Nephron (organoid): ENCODE measurements at regions not wholly inside any gene's neighbourhood (a gene's known extent, or its start where the extent isn't known, plus 50 kb on each side); places are given as distances from the start of the nearest gene placed in this dataset.

Experiments used
- H3K27ac Mint-ChIP-seq, 3 experiments: 2 replicates each; pipeline ENCODE4 v1.8.0; 2020; ENCODE audit warnings: mixed read lengths in 3 of 3, mild to moderate bottlenecking in 2 of 3, moderate library complexity in 1 of 3
- H3K27me3 Mint-ChIP-seq: 2 replicates; pipeline ENCODE4 v1.8.0; 2021; ENCODE audit warnings: low read depth, mild to moderate bottlenecking, moderate library complexity, mixed read lengths
- H3K36me3 Mint-ChIP-seq: 2 replicates; pipeline ENCODE4 v1.8.0; 2020; ENCODE audit warnings: low read depth, mixed read lengths
- H3K4me1 Mint-ChIP-seq: 2 replicates; pipeline ENCODE4 v1.8.0; 2020; ENCODE audit warnings: mixed read lengths
- H3K4me3 Mint-ChIP-seq, 3 experiments: 2 replicates each; pipeline ENCODE4 v1.8.0; 2020; ENCODE audit warnings: mild to moderate bottlenecking in 3 of 3, mixed read lengths in 3 of 3, moderate library complexity in 2 of 3
- H3K9me3 Mint-ChIP-seq: 2 replicates; pipeline ENCODE4 v1.8.0; 2020; ENCODE audit warnings: mixed read lengths
- CTCF ChIP-seq, 3 experiments: fragments of 200-600 bp; sonication (generic); IDR thresholded peaks; one replicate each; pipeline ENCODE4 v1.5.0; 2021; ENCODE audit warnings: antibody characterized with exemption in 3 of 3; ENCODE audit not compliant: unreplicated experiment in 3 of 3

GRCh38 chr5:2686321-2687124 lies 65.0 kb downstream of the IRX2 start:
- Mint-ChIP-seq H3K36me3 (no peaks in the 10 kb centered on the region), H3K4me1 (no peaks in the 10 kb centered on the region), H3K4me3 (no peak overlapping the region), H3K27ac (no peak overlapping the region), H3K27me3 (peaks cover 50% of the 10 kb centered on the region), H3K9me3 (peaks cover 12% of the 10 kb centered on the region)
- TF ChIP-seq CTCF (IDR thresholded peaks at IDR 0.05; ENCODE audit: unreplicated experiment in 3 of 3) = no peak

DNA sequence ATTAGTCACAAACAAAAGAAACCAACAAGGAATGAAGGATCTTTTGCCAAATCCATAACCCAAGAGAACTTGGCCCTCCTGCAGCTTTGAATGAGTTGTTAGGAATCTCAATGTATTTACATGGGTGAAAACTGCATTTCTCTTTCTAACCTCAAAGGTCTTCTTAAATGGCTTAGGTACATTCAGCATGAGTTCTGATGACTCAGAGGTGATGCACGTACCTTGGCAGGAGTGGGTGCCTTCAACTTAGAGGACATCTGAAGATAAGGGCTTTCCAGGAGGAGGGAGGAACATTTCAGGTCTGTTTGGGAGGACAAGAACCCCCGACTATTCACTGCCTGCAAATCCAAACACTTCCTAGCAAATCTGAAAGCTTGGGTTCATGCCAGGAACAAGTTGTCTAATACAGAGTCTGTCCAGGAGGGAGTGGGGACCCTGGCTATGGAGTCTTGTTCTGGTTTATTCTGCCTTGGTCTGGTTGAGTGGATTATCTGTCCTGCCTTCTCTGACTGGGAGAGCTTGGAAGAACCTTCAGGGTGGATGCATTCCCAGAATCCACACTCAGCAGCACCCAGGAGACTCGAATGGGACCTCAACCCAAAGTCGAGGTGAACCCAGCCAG lies 65.7 kb downstream of the IRX2 start:
- Mint-ChIP-seq H3K27ac (no peak overlapping the region), H3K27me3 (peaks cover 57% of the 10 kb centered on the region), H3K9me3 (peaks cover 9% of the 10 kb centered on the region), H3K4me3 (no peak overlapping the region), H3K36me3 (no peaks in the 10 kb centered on the region), H3K4me1 (no peaks in the 10 kb centered on the region)
- TF ChIP-seq CTCF (IDR thresholded peaks at IDR 0.05; ENCODE audit: unreplicated experiment in 3 of 3) = no peak

- Mint-ChIP-seq H3K9me3 (peaks cover 2% of the 10 kb centered on the region), H3K27me3 (peaks cover 57% of the 10 kb centered on the region), H3K4me3 (no peak overlapping the region), H3K4me1 (no peaks in the 10 kb centered on the region), H3K36me3 (no peaks in the 10 kb centered on the region), H3K27ac (no peak overlapping the region)
- TF ChIP-seq CTCF (IDR thresholded peaks at IDR 0.05; ENCODE audit: unreplicated experiment in 3 of 3) = no peak
Observed at GRCh38 chr5:2684606-2685005, 66.9 kb downstream of the IRX2 start.

DNA sequence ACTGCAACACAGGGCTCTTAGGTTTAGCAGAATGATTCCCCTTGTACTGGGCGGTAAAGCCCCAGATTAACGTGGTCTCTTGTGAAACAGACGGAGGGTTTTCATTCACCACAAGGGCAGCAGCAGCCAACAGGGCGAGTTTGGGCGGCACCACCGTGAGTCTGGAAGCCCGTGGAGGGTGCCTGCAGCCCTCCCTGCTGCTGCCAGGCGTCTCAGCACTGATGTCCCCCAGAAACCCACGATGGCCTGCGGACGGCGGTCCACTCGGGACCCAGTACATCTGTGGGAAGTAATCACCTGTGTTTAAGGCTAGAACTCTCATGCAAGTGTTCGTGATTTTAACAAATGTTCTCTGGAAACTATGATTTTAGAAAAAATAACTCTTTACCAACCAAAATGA lies 67.8 kb downstream of the IRX2 start:
- Mint-ChIP-seq H3K27me3 (peaks cover 54% of the 10 kb centered on the region), H3K4me1 (no peaks in the 10 kb centered on the region), H3K9me3 (no peaks in the 10 kb centered on the region), H3K4me3 (no peak overlapping the region), H3K36me3 (no peaks in the 10 kb centered on the region), H3K27ac (no peak overlapping the region)
- TF ChIP-seq CTCF (IDR thresholded peaks at IDR 0.05; ENCODE audit: unreplicated experiment in 3 of 3) = no peak

GRCh38 chr5:2681476-2681875 lies 70.0 kb downstream of the IRX2 start:
- no peak for TF ChIP-seq CTCF (IDR thresholded peaks at IDR 0.05; ENCODE audit: unreplicated experiment in 3 of 3)
- H3K4me1 Mint-ChIP-seq = no peaks in the 10 kb centered on the region
- H3K9me3 Mint-ChIP-seq = peaks cover 1% of the 10 kb centered on the region
- no peak overlapping the region for H3K4me3 Mint-ChIP-seq
- peaks cover 49% of the 10 kb centered on the region for H3K27me3 Mint-ChIP-seq
- H3K27ac Mint-ChIP-seq = no peak overlapping the region
- no peaks in the 10 kb centered on the region for H3K36me3 Mint-ChIP-seq

GRCh38 chr5:2680979-2681378 lies 70.5 kb downstream of the IRX2 start:
- no peak for TF ChIP-seq CTCF (IDR thresholded peaks at IDR 0.05; ENCODE audit: unreplicated experiment in 3 of 3)
- no peaks in the 10 kb centered on the region for H3K36me3 Mint-ChIP-seq
- peaks cover 48% of the 10 kb centered on the region for H3K27me3 Mint-ChIP-seq
- H3K9me3 Mint-ChIP-seq = peaks cover 6% of the 10 kb centered on the region
- no peaks in the 10 kb centered on the region for H3K4me1 Mint-ChIP-seq
- no peak overlapping the region for H3K4me3 Mint-ChIP-seq
- H3K27ac Mint-ChIP-seq = no peak overlapping the region
